NT2/D1 (cell line): ENCODE measurements at regions not wholly inside any gene's neighbourhood (a gene's known extent, or its start where the extent isn't known, plus 50 kb on each side); places are given as distances from the start of the nearest gene placed in this dataset.

Experiments
- SUZ12 ChIP-seq: IDR thresholded peaks from 2 replicates; pipeline ENCODE4 v1.6.1; 2011; ENCODE audit not compliant: insufficient read length, insufficient read depth; ENCODE audit errors: extremely low read depth
- YY1 ChIP-seq: IDR thresholded peaks from 2 replicates; pipeline ENCODE4 v1.6.1; 2011; ENCODE audit not compliant: insufficient read length, insufficient read depth

GRCh38 chr6:22108199-22108598, 188.6 kb downstream of the PRL start:
- TF ChIP-seq YY1 (no peak), SUZ12 (no peak)
